Neutrophil (primary cell): ENCODE measurements at regions not wholly inside any gene's neighbourhood (a gene's known extent, or its start where the extent isn't known, plus 50 kb on each side); places are given as distances from the start of the nearest gene placed in this dataset.

ENCODE experiments used
- H3K27ac ChIP-seq: fragments of 200-600 bp; sonication (generic); 2 replicates; pipeline ENCODE4 v1.5.1; 2016; ENCODE audit warnings: mild to moderate bottlenecking, moderate library complexity
- H3K27me3 ChIP-seq: fragments of 200-600 bp; sonication (generic); 2 replicates; pipeline ENCODE4 v1.6.0; 2016; ENCODE audit warnings: mild to moderate bottlenecking
- H3K36me3 ChIP-seq: fragments of 200-600 bp; sonication (generic); 2 replicates; pipeline ENCODE4 v1.5.1; 2017
- H3K4me1 ChIP-seq, 2 experiments: fragments of 200-600 bp in 1 of 2; sonication (generic) in 1 of 2; 1 replicate in 1 of 2; 2 replicates in 1 of 2; pipeline versions ENCODE4 v1.5.1 to v1.6.1; 2013 to 2016; ENCODE audit warnings: low read depth in 1 of 2, low read length in 1 of 2, mild to moderate bottlenecking in 1 of 2, moderate library complexity in 1 of 2; ENCODE audit not compliant: control insufficient read depth in 1 of 2, insufficient read depth in 1 of 2
- H3K4me3 ChIP-seq, 2 experiments: fragments of 200-600 bp in 1 of 2; sonication (generic) in 1 of 2; 1 replicate in 1 of 2; 2 replicates in 1 of 2; pipeline ENCODE4 v1.5.1; 2013 to 2016; ENCODE audit warnings: low read depth in 1 of 2, low read length in 1 of 2, mild to moderate bottlenecking in 1 of 2, moderate library complexity in 1 of 2
- H3K9me3 ChIP-seq: fragments of 200-600 bp; sonication (generic); 2 replicates; pipeline ENCODE4 v1.5.1; 2016
- CTCF ChIP-seq: fragments of 200-600 bp; sonication (generic); IDR thresholded peaks from 2 replicates; pipeline ENCODE4 v1.5.1; 2016; ENCODE audit warnings: antibody characterized with exemption

DNA sequence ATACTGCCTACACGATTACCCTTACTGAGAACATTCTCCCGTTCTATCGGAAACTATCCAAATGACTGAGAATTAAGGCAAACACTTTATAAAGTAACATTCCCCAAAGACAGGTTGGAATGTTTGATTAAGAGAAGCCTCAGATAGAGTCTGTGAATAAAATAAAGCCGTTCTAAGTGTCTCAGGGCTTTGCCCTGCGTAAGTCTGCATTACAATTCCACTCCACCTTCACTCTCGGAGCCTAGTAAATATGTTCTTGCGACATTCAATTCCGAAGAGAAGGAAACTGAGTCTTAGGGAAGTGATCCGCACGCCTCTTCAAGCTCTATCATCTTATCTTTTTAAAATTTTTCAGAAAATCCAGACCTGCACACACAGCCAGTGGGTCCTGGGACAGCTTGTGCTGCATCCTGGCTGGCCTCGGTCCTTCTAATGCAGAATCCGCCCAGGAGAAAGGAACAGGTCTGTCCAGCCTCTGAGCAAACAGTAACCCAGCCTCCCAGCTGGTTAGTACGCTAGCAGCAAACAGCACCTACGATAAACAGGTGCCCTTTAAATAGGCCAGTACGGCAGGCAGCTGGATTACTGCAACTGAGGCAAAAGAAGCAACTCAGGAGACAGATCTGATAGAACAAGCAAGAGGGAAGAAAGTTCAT, 254.1 kb upstream of the IRX3 start:
- H3K27ac ChIP-seq: no peak overlapping the region
- no peak for TF ChIP-seq CTCF

DNA sequence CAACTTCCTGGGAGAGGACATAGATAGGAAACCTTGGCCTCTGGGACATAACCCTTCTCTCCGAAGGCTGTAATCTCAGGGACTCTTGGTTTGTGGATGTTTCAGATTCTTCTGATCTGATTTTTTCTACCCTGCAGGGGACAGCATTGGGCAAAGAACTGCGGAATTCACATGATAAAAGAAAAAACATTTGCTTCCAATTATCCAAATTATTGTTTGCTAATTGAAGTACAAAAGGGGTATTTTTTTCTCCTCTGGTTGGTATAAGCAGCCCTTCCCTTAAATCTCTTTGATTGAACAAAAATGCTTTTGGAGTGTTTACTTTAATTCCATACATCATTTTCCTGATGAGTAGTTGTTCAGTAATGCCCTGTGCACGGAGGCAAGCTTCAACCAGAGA, 251.7 kb upstream of the IRX3 start:
- Histone ChIP-seq H3K27me3 (no peaks in the 10 kb centered on the region), H3K27ac (no peak overlapping the region), H3K36me3 (no peaks in the 10 kb centered on the region), H3K4me3 (no peak overlapping the region), H3K9me3 (no peaks in the 10 kb centered on the region), H3K4me1 (no peaks in the 10 kb centered on the region)
- TF ChIP-seq CTCF: no peak

More for the DNA sequence above, 254.1 kb upstream of the IRX3 start:
- Histone ChIP-seq H3K4me1 (no peaks in the 10 kb centered on the region), H3K27me3 (peaks cover 3% of the 10 kb centered on the region), H3K4me3 (no peak overlapping the region), H3K36me3 (no peaks in the 10 kb centered on the region), H3K9me3 (no peaks in the 10 kb centered on the region)

DNA sequence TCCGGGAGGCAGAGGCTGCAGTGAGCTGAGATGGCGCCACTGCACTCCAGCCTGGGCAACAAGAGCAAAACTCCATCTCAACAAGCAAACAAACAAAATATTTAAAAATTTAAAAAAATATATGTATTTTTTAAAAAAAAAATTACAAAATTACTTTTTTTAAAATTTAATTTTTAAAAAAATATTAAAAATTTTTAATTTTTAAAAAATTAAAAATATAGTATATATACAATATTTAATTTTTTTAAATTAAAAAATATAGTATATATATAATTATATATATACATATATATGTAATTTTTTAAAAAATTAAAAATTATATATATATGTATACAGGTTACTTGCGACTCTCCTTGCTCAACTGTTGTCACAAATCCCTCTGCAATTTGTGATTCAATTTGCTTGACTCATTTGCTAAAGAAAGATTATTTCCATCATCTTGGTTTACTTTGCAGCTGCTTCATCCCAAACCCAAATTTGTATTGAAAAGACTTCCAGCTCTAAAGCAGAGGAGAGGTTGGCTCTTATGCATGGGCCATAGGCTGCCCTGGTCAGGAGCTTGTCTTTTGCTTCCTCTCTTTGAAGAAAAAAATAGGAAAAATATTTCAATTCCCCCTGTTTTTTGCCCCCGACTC, 247.4 kb upstream of the IRX3 start:
- H3K4me1 ChIP-seq: no peaks in the 10 kb centered on the region

DNA sequence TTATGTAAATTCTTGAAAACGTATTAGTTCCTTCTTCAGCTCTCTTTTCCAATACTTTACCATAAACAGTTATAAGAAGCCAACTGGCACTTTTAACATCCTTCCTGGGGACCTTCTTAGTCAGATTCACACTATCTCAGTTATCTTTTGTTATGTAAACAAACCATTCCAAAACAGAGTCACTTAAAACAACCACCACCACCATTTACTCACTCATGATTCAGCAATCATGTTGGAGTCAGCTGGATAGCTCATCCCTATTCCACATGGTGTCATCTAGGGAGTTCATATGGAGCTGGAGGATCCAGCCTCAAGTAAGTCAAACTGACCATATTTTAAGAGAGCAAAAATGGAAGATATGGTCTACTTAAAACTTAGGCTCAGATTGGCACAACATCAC, 240.3 kb upstream of the IRX3 start:
- no peak overlapping the region for H3K4me3 ChIP-seq
- no peak overlapping the region for H3K27ac ChIP-seq
- TF ChIP-seq CTCF: no peak
- peaks cover 2% of the 10 kb centered on the region for H3K27me3 ChIP-seq
- no peaks in the 10 kb centered on the region for H3K4me1 ChIP-seq
- H3K9me3 ChIP-seq: no peaks in the 10 kb centered on the region
- no peaks in the 10 kb centered on the region for H3K36me3 ChIP-seq

More for the DNA sequence above, 247.4 kb upstream of the IRX3 start:
- Histone ChIP-seq H3K9me3 (no peaks in the 10 kb centered on the region), H3K36me3 (no peaks in the 10 kb centered on the region), H3K4me3 (no peak overlapping the region), H3K27ac (no peak overlapping the region), H3K27me3 (no peaks in the 10 kb centered on the region)
- TF ChIP-seq CTCF: no peak

DNA sequence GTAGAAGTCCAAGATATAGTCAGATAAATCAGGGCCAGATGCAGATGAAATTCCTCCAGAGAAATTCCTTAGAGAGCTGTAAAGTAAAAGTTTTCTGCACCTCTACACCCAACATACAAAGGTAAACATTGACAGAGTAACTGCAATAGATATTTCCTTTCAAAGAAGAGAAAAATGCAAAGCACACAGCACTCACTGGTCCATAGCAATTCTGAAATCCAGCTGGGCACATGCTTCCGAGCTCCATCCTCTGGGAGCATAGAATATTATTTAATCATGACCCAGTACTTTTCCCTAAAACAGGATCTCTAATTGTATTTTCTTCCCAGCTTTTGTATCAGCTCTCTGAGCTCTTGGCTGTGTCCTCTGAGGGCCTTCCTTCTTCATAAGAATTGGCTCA, 239.5 kb upstream of the IRX3 start:
- no peaks in the 10 kb centered on the region for H3K9me3 ChIP-seq
- no peak overlapping the region for H3K4me3 ChIP-seq
- H3K36me3 ChIP-seq: no peaks in the 10 kb centered on the region
- no peak for TF ChIP-seq CTCF
- H3K27me3 ChIP-seq: peaks cover 8% of the 10 kb centered on the region
- H3K27ac ChIP-seq: no peak overlapping the region
- H3K4me1 ChIP-seq: no peaks in the 10 kb centered on the region
